AG04449 (cell line): ENCODE measurements at regions not wholly inside any gene's neighbourhood (a gene's known extent, or its start where the extent isn't known, plus 50 kb on each side); places are given as distances from the start of the nearest gene placed in this dataset.

ENCODE experiments used
- CTCF ChIA-PET: fragments of 350-600 bp; formaldehyde crosslinking; extraction: SDS; loops from one replicate; lab custom pipeline; 2021; ENCODE audit warnings: antibody characterized with exemption; lab: Yijun Ruan, JAX
- POLR2A ChIA-PET: fragments of 400-600, 350-600 bp; formaldehyde crosslinking; extraction: SDS; loops from one replicate; lab custom pipeline; 2020; ENCODE audit warnings: antibody characterized with exemption, inconsistent platforms; lab: Yijun Ruan, JAX
- DNase-seq: peaks from one replicate; pipeline ENCODE4 v3.0.0-alpha.2; 2010; ENCODE audit warnings: low read depth, low spot score
- H3K4me3 ChIP-seq: 2 replicates; pipeline ENCODE4 v1.5.1; 2011; ENCODE audit warnings: low read depth, mild to moderate bottlenecking, control low read depth, low read length
- TF ChIP-seq, protein P1 (sequence below): IDR thresholded peaks from one replicate; pipeline ENCODE4 v1.5.1; 2011; ENCODE audit warnings: mild to moderate bottlenecking, moderate library complexity, low read length, control low read depth, inconsistent platforms; ENCODE audit not compliant: insufficient read depth; ENCODE audit errors: missing control alignments

DNA sequence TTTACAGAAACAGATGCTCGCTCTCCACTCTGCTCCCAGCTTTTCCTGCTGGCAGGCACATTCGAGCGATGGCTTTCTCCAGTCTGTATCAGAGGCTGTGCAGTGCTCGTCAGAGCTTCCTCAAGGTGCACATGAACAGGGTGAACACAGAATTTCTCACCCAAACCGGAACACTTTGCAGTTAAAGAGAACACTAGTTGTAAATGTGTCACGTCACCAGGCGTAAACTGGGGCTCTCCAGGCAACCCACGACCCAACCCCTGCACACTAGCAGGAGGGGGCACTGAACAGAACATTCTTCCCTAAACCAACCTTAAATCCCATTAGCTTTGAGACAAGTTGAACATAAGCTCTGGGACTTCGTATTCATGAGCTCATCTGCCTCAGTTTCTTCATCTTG is 119.0 kb downstream of the RMI2 start:
- no peak for DNase-seq
- no peak overlapping the region for H3K4me3 ChIP-seq
- ChIA-PET POLR2A (no interaction called here), CTCF (no interaction called here)
- TF ChIP-seq, protein P1, sequence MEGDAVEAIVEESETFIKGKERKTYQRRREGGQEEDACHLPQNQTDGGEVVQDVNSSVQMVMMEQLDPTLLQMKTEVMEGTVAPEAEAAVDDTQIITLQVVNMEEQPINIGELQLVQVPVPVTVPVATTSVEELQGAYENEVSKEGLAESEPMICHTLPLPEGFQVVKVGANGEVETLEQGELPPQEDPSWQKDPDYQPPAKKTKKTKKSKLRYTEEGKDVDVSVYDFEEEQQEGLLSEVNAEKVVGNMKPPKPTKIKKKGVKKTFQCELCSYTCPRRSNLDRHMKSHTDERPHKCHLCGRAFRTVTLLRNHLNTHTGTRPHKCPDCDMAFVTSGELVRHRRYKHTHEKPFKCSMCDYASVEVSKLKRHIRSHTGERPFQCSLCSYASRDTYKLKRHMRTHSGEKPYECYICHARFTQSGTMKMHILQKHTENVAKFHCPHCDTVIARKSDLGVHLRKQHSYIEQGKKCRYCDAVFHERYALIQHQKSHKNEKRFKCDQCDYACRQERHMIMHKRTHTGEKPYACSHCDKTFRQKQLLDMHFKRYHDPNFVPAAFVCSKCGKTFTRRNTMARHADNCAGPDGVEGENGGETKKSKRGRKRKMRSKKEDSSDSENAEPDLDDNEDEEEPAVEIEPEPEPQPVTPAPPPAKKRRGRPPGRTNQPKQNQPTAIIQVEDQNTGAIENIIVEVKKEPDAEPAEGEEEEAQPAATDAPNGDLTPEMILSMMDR: no peak

DNA sequence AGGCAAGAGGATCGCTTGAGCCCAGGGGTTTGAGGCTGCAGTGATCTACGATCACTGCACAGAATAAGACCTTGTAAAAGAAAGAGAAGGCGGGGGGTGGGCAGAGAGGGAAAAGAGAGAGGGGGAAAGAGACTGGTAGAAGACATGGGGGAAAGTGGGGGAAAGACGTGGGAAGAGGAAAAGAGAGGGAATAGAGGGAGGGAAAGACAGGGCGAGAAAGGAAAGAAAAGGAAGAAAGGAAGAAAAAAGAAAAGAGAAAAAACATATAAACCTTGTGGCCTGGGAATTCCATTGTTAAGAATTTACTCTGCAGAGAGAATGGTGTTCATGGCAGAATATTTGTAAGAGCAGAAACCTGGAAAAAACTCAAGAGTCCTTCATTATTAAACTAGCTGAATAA is 120.4 kb downstream of the RMI2 start:
- ChIA-PET CTCF (no interaction called here), POLR2A (no interaction called here)
- TF ChIP-seq, protein P1: no peak
- no peak overlapping the region for H3K4me3 ChIP-seq
- DNase-seq: no peak

DNA sequence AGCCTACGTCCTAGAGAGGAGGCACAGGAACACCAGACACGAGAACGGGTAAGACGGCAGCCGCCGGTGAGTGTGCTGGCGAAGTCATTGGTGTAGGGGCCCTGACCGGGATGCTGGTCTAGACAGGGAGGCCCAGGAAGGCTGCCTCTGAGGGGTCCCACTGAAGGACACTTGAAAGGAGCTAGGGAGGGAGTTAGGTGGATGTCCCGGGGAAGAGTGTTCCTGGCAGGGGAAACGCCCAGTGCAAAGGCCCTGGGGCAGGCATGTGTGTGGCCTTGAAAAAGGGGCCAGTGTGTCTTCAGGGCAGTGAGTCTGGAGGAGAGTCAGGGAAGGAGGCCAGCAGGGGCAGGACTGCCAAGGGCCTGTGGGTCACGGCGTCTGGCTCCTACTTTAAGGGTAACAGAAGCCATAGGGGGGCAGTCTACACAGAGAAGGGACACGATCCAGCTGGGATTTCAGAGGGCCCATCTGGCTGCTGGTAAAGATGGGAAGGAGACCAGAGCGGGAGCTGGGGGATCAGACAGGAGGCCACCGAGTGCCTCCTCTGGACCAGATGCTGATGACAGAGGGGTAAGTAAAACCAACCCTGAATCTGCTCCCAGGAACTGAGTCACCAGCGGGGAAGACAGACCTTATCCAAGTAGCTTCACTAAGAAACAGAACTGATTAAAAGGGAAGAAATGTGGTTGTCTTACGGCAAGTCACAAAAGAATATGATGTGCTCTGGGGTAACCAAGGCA is 115.9 kb downstream of the LITAF start:
- TF ChIP-seq, protein P1: no peak
- no peak overlapping the region for H3K4me3 ChIP-seq
- CTCF ChIA-PET: no interaction called here
- DNase-seq: no peak
- POLR2A ChIA-PET: no interaction called here

DNA sequence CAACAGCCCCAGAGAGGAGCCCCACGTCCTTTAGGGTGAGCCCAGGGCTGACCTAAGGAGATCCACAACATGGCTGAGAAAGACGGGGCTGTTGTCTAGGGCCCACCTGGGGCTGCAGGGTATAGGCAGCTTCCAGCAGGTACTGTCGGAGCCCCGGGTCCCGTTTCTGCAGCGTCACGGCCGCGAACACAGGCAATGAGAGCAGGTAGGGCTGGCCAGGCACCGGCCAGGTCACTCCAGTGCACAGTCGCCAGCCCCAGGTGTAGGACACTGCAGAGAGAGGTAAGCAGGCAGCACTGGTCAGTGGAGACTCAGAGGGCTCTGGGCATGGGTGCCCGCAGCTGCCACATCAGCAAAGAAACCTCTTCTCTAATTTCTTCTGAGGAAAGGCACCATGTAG is 115.2 kb downstream of the LITAF start:
- no peak for DNase-seq
- TF ChIP-seq, protein P1: no peak
- CTCF ChIA-PET: no interaction called here
- H3K4me3 ChIP-seq: no peak overlapping the region
- POLR2A ChIA-PET: no interaction called here

DNA sequence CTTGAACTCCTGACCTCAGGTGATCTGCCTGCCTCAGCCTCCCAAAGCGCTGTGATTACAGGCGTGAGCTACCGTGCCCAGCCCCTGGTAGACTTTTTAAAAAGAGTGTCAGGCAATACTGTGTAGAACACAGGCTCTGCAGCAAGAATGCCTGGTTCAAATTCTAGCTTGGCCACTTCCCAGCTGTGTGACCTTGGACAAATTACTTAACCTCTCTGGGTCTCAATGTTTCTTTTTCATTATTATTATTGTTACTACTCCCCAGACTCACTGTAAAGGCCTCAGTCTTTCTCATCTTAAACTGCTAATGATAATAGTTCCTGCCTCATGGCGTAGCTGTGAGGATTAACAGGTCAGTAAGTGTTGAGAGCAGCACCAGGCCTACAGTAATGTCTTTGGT is 114.3 kb downstream of the LITAF start:
- ChIA-PET CTCF (no interaction called here), POLR2A (no interaction called here)
- no peak for DNase-seq
- TF ChIP-seq, protein P1: no peak
- H3K4me3 ChIP-seq: no peak overlapping the region

DNA sequence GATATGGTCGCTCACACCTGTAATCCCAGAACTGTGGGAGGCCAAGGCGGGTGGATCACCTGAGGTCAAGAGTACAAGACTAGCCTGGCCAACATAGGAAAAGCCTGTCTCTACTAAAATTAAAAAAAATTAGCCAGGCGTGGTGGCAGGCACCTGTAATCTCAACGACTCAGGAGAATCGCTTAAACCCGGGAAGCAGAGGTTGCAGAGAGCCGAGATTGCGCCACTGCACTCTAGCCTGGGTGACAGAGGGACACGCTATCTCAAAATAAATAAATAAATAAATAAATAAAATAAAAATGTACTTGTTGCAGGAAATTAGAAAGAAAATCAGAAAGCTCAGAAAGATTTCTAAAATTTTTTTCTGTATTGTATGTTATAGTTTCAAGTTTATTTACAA is 113.9 kb downstream of the LITAF start:
- no peak for DNase-seq
- TF ChIP-seq, protein P1: no peak
- POLR2A ChIA-PET: no interaction called here
- CTCF ChIA-PET: no interaction called here
- no peak overlapping the region for H3K4me3 ChIP-seq
